LoVo (cell line): ENCODE measurements at regions not wholly inside any gene's neighbourhood (a gene's known extent, or its start where the extent isn't known, plus 50 kb on each side); places are given as distances from the start of the nearest gene placed in this dataset.
"Not testable (repeated sequence)": the region's sequence is repeated elsewhere in the genome, so short reads cannot be mapped to it uniquely, and the experiment has no call there.

Experiments
- DNase-seq: peaks from one replicate; pipeline ENCODE4 v3.0.0-alpha.2; 2016; ENCODE audit warnings: low spot score

DNA sequence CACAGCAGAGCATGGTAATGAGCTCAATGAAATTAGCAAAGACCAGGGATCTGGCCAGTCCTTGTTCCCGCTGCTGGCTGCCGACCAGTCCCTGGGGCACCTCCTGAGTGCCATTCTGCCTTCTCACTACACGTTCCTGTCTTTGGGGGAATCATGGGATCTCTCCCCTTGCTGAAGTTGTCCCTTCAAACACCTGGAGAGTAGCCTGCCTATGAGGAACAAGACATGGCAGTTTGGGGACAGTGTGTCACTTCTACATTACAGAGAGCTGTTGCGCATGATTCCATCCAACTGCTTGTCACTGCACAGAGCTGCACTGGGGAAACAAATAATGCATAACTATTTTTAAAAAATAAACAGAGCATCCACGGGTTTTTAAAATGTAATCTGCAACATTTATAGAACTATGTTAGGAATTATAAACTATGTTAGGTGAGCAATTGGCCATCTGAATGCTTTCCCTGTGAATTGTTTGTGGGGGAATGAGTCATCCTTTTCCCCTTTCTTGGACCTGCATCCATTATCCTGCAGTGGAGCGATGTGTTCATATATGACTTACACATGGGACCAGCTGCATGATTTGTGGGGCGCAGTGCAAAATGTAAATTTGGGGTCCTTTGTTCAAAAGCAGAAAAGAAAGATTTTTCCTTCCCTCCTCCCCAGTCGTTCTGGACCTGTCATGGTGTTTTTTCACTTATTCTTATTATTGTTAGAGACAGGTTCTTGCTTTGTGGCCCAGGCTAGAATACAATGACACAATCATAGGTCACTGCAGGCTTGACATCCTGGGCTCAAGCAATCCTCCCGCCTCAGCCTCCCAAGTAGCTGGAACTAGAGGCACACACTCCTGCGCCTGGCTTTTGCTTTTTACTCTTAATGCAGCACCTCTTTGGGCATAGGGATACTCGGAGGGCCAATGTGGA lies 115.0 kb upstream of the TBL1X start:
- no peak for DNase-seq

DNA sequence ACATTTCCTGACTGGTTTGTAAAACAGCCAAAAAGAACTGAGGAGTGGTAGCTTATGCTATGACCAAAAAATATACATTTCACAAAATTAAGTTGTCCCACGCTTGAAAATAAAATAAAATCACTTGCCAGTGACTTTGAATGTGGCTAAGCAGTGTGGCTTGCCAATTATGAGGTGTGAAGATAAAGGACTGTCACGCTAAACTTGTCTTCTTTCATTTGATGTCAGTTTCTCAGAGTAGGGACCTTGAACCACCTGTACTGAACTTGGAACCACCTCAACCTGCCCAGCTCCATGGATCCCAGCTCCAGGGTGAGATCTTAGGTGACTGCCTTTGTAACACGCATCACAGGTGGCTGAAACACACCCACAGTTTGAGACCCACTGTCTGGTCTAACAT lies 113.7 kb upstream of the TBL1X start:
- no peak for DNase-seq

DNA sequence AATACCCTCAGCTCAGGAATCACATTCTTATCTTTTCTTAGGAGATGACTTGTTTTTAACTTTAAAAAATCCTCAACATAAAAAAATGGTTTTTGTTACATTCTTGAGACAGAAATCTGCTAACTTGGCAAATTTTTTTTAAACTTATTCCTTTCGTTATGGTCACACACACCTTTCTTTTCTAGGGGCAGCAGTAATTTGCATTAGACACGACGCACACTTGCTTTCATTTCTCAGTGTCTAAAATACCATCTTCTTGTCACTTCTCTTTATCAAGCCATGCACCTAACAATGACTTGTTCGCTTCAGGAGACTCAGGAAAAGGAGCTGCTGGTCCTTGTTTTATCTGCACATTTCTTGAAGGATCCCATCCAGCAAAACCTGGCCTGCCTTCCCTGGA lies 112.6 kb upstream of the TBL1X start:
- no peak for DNase-seq

DNA sequence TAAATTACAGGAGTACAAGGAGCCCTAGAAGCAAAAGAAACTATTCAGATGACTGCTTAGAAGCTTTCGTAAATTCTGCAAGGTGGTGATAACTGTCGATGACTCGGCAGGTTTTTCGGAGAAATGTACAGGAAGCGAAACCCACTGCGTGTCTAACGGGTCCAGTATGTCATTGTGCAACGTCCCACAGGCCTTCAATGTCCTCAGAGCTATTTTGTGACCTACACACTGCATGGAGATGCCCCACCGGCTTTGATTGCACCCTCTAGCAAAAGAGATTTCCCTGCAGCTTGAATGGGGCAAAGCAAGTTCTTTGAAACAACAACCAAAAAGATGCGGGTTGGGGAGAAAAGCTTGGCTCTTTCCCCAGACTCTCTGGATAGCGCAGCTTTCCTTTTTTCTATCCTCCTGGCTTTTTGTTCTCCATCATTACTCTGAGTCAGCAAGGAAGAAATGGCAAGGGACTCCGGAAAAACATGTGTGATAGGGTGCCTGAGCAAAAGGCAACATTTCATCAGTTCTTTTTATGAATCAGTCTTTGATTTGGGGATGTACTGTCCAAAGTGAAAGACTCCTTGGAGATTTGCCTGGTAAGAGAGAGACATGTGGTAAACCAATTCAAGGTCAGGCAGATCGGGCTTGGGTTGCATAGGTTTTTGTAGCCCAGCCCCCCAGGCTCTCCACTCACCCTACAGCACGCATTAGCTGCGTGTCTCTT lies 112.0 kb upstream of the TBL1X start:
- DNase-seq, result no peak

DNA sequence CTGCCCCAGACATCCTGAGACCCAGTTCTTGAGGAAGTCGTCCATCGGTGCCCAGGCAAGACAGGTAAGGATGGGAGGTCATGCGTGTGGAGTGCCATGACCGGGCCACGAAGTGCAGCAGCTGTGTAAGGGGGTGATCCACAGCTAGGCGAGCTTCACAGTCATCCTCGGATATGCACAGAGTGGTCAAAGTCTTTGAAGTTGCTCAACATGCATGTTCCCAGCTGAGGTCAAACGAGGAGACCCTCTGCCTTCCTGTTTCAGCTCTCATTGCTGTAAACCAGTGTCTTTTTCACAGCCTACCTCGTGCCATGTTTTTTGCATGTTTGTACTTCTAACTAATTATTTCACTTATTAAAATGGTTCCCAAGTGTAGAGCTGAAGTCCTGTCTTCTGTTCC lies 109.9 kb upstream of the TBL1X start:
- DNase-seq, result no peak

DNA sequence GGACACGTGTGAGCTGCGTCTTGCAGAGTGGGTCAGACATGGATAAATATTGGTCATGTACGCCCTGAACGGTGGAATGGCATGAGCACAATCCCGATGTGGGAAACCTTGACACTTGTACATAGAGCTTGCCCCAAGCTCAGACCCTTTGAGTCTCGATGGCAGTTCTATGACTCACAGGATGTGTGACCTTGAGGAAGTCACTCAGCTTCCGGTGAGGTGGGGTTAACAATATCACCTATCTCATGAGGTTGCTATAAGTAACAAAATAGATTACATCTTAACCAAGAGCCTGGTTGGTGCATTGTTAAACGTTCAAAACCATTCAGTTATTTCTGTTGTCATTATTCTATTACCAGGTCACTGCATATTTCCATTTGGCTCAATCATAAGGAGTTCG lies 109.1 kb upstream of the TBL1X start:
- DNase-seq, result no peak

DNA sequence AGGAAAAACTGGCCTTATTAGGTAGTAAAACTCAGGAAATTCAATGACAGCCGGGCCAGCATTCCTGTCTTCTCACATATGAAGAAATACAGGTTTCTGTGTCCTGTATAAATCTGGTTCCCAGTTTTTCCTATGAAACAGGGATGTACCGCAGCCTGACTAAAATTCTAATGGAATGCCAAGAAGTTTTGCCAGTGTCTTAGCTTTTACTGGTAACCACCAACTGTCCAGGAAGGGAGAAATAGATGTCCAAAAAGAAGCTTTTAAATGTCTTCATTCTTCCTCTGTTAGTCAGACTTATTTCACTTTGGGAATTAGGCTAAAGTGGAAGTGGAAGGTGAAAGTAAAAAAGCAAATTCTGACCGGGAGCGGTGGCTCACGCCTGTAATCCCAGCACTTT lies 108.0 kb upstream of the TBL1X start:
- no peak for DNase-seq

DNA sequence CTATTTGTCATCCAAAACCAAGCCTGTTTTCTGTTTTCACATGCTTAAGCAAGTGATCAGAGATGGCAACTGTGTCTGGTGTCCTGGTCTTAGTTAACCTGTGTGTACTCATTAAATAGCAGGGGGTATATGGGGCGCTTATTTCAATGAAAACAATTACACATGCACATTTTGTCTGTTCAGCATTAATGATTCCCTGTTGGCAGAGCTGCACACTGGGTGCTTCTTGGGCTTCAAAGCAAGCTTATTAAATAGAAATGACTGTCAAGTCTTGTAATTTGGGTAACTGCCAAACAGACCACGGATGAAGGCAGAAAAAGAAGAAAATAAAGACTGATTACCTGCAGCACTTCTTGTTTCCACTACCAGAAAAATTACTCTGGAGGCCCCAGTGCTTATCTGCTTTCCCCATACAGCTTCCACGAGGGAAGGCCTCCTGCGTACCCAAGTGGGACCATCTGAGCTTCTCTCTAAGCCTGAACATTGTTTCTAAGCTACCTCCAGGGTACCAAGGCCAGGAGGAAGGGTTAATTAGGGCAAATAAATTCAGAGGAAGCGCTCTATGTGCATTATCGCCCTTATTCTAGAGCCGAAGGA lies 107.2 kb upstream of the TBL1X start:
- DNase-seq, result no peak

DNA sequence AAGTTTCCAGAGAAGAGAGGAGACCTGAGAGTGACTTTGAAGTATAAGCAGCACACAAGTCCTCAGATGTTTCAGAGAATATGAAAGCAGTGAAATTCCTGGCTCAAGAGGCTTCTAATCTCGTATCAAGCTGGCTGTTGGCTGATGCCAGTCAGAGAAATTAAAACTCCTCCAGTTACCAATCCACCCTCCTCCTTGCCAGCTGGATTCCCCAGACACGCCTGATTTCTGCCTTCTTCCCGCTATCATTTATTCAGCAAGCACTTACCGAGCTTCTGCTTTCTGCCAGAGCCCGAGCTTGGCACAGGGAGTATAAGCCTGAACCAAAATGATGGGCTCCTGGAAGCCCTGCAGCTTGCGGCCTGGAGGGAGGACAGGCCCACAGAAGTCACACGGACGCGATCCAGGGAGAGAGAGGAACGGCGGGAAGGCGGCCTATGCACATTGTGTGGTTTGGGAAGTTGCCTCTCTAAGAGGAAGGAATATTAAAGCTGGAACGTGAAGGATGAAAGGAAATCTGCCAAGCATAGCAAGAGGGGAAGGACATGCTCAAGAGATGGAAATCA lies 102.4 kb upstream of the TBL1X start:
- DNase-seq, result no peak

DNA sequence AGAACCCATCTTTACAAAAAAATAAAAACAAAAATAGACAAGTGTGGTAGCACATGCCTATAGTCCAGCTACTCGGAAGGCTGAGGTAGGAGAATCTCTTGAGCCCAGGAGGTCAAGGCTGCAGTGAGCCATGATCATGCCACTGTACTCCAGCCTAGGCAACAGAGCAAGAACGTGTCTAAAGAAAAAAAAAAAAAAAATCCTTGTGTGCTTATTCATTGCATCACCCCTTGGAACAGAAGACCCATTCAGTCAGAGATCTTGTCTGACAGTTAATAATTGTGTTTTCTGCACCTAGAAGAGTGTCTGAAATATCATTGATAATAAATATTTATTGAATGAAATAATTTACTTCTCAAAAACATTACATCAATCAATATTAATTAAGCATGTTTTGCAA lies 97.4 kb upstream of the TBL1X start:
- no peak for DNase-seq

DNA sequence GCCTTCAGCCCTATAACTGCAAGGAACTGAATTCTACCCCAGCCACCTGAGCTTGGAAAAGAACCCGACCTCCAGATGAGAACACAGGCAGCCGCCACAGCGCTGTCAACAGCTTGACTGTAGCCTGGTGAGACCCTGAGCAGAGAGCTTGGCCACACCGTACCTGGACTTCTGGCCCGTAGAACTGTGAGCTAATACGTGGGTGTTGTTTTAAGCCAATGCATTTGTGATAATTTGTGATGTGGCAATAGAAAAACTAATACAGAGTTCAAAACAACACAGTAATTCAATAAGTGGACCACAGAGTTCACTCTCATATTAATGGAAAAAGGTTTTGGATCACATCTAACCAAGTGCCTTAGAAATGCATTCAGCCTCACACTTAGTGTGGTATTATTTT lies 96.6 kb upstream of the TBL1X start:
- no peak for DNase-seq

DNA sequence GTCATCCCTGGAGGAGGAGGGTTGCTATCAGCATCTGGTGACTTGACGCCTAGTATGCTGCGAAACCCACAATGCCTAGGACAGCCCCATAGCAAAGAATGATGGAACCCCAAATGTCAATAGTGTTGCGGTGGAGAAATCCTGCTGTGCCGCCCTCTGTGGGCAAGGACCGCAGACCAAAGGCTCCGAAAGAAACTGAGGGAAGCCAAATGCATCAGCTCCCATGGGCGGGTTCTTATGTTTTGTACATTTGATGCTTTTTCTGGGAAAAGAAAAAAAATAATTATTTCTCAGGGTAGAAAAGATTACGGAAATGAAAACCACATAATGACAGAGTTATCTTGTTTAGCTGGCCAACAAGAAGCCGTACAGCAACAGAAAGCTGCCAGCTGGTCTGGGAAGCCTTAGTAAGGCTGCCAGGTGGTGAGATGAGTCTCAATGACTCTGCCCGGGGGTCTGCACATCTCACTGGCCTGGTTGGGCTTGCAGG lies 95.0 kb upstream of the TBL1X start:
- DNase-seq, result no peak

DNA sequence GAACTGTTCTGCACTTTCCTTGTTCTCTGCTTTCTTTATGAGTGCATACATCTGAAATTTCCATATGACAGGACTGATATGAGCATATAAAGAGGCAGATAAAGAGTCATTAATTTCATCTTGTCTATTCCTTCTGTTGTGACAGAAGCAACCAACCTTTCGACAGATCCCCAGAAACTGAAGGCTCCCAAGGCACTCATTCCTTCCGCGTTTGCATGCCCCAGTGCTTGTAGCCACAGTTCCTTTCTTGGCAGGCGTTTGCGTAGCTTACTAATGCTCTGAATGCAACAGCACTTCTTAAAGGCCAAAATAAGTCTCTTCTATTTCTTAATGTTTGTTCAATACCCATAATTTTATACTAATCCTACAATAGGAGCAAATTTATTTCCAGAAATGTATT lies 94.0 kb upstream of the TBL1X start:
- DNase-seq, result no peak

DNA sequence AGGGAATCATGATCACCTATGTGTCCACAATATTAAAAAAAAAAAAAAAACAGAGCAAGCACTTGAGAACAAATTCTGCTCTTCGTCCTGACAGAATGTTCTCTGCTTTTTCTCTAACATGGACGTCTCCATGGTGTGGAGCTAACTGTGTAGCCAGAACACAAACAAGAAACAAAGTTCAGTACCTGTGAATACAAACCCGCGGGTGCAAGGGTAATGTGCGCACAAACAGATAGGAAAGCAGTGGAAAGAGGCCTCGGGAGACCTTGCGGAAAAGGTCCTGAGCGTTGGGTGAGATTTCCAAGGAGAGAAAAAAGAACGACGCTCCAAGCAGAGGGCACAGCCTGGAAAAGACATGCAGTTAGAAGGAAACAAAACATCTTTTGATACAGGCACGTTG lies 92.0 kb upstream of the TBL1X start:
- DNase-seq, result no peak

DNA sequence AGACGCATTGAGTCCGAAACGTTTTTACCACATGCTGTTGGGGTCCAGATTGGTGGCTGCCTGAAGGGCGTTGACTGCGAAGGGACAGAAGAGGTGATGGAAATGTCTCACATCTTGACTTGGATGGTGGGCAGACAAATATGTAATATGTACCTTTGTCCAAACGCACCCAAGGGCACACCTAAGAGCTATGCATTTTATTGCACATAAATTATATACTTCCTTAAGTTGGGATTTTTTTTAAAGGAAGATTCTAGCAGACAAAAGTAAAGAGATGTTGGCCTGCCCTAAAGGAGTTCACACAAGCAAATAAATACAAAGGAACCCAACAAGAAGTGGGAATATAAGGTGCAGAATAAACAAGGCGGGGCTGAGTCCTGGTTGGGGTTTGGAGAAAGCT lies 91.1 kb upstream of the TBL1X start:
- DNase-seq, result peak; percentile 11

DNA sequence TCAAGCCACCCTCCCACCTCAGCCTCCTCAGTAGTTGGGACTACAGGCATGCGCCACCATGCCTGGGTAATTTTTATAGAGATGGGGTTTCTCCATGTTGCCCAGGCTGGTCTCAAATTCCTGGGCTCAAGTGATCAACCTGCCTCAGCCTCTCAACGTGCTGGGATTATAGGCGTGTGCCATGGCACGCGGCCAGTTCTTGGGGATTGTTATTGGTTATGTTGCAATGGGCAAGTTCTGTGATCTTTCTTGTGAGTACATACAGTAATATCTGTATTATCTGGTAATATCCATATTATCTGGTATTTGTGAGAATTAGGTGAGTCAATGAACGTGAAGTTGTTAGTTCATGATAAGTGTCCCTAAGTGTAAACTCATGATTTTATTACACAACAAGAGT lies 90.3 kb upstream of the TBL1X start:
- DNase-seq, result peak; percentile 47

DNA sequence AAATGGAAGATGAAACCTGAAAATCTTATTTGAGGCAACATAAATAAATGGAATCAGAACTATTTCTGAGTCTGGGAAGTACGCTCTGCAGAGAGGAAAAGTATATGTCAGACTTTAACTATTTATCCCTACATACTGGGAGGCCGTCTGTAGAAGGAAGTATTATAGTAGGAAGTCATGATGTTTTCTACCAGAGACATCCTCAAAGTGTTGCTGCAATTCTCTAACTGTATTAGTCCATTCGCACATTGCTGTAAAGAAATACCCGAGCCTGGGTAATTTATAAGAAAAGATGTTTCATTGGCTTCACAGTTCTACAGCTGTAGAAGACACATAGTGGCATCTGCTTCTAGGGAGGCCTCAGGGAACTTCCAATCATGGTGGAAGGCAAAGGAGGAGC lies 88.7 kb upstream of the TBL1X start:
- DNase-seq, result no peak

DNA sequence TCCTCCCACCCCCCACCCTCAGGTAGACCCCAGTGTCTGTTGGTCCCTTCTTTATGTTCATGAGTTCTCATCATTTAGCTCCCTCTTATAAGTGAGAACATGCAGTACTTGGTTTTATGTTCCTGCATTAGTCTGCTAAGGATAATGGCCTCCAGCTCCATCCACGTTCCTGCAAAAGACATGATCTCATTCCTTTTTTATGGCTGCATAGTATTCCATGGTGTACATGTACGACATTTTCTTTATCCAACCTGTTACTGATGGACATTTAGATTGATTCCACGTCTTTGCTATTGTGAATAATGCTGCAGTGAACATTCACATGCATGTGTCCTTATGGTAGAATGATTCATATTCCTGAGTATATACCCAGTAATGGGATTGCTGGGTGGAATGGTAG lies 87.6 kb upstream of the TBL1X start:
- not testable (repeated sequence) for DNase-seq

DNA sequence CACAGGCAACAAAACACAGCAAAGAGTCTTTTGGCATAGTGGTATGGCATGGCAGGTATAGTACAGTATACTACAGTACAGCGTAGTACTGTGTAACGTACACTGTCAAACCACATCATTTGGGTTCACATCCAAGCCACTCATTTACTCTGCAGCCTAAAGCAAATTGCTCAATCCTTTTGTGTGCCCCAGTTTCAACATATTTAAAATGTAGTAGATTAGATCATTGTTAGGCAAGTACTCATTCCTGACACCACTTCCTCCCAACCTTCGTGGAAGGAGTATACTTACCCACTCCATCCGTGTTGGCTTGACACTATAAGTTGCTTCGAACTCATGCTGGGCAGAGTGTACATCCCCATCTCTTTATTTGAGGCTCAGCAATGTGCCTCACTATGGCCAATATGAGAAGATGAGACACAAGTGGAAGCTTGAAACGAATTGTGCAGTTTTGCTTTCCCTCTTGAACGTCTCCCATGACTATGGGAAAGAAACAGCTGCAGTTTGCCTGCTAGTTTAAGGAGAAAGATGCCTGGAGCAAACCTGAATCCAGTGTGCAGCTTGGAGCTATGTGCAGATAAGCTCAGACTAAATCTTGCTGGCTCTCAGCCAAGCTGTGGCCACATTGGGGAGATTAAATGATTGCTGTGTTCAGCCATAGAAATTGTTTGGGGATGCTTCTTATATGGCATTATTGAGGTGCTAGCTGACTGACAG lies 85.7 kb upstream of the TBL1X start:
- DNase-seq, result peak; percentile 19

DNA sequence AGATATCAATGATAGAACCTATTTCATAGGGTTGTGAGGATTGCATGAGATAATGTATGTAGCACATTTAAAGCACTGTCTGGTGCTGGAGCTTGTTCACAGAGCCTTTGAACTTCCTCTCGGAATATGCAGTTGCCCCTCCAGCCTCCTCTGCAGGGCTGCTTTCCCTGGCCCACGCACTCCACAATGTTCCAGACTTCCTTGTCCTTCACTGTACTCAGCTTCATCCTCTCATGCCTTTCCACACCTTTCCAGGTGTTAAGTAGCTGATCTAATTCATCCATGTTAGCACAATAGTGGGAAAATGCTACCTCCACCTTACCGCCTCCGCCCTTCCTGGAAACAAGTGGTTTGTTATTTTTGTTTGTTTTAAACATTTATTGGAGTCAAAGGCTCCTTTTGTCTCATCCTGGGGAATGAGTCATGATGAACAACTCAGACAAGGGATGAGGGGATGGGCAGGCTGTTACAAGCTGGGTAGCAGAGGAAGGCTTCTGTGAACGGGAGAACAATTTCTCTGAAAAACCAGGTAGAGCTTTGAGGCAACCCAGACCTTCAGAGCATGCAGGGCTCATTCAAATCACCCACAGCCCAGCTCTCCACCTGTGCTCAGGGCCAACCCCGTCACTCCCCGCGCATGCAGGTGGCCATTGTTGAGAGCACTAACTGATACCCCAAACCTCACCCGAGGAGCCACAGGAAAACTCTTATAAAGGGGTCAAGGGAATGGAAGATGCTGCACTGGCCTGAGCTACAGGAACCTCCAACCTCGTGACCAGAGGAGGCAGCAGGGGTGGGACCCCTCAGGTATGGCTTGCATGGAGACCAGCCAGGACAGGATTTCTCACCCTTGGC lies 84.9 kb upstream of the TBL1X start:
- peak; percentile 74 for DNase-seq

DNA sequence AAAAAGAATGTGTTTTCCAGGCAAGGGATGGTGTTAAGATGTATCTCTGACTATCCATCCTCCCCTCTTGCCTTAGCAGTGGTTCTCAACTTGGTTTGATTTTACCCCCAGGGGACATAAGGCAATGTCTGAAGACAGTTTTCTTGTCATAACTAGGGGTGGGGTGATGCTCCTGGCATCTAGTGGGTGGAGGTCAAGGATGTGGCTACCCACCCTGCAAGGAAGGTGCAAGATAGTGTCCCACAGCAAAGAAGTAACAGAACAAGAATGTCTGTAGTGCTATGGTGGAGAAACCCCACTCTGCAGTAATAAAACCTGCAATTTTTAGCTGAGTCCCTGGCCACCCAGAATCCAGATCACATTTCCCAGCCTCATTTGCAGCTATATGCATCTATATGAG lies 81.2 kb upstream of the TBL1X start:
- no peak for DNase-seq
